ENCODE measurements at regions not wholly inside any gene's neighbourhood (a gene's known extent, or its start where the extent isn't known, plus 50 kb on each side); places are given as distances from the start of the nearest gene placed in this dataset.

GRCh38 chr7:35467456-35467978 is 213.6 kb upstream of the TBX20 start:
- Histone ChIP-seq H3K4me1 (no peaks in the 10 kb centered on the region), H3K27me3 (no peaks in the 10 kb centered on the region), H3K4me3 (no peak overlapping the region), H3K9me3 (no peaks in the 10 kb centered on the region), H3K27ac (no peak overlapping the region), H3K36me3 (ENCODE audit: low read depth, missing control alignments) (no peaks in the 10 kb centered on the region)
- WGBS, 2 donors: 50 to 70% methylated on average over 2 to 3 of the region's 3 CpGs
- no peak for DNase-seq
- intact Hi-C loops (cut with DNase I; ENCODE audit: low total_unique reads): no loop called here
- TF ChIP-seq, protein P1, sequence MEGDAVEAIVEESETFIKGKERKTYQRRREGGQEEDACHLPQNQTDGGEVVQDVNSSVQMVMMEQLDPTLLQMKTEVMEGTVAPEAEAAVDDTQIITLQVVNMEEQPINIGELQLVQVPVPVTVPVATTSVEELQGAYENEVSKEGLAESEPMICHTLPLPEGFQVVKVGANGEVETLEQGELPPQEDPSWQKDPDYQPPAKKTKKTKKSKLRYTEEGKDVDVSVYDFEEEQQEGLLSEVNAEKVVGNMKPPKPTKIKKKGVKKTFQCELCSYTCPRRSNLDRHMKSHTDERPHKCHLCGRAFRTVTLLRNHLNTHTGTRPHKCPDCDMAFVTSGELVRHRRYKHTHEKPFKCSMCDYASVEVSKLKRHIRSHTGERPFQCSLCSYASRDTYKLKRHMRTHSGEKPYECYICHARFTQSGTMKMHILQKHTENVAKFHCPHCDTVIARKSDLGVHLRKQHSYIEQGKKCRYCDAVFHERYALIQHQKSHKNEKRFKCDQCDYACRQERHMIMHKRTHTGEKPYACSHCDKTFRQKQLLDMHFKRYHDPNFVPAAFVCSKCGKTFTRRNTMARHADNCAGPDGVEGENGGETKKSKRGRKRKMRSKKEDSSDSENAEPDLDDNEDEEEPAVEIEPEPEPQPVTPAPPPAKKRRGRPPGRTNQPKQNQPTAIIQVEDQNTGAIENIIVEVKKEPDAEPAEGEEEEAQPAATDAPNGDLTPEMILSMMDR (IDR thresholded peaks at IDR 0.05): no peak
- no peak for TF ChIP-seq POLR2A (IDR thresholded peaks at IDR 0.05)

GRCh38 chr7:35465791-35466336 is 212.0 kb upstream of the TBX20 start:
- Histone ChIP-seq H3K27me3 (no peaks in the 10 kb centered on the region), H3K27ac (no peak overlapping the region), H3K4me3 (no peak overlapping the region), H3K4me1 (no peaks in the 10 kb centered on the region), H3K9me3 (no peaks in the 10 kb centered on the region), H3K36me3 (ENCODE audit: low read depth, missing control alignments) (no peaks in the 10 kb centered on the region)
- 17 to 24% methylated on average over 17 to 18 of the region's 18 CpGs for WGBS, 2 donors
- TF ChIP-seq, protein P1 (IDR thresholded peaks at IDR 0.05): no peak
- no peak for TF ChIP-seq POLR2A (IDR thresholded peaks at IDR 0.05)
- intact Hi-C loops (cut with DNase I; ENCODE audit: low total_unique reads): no loop called here
- DNase-seq: no peak

DNA sequence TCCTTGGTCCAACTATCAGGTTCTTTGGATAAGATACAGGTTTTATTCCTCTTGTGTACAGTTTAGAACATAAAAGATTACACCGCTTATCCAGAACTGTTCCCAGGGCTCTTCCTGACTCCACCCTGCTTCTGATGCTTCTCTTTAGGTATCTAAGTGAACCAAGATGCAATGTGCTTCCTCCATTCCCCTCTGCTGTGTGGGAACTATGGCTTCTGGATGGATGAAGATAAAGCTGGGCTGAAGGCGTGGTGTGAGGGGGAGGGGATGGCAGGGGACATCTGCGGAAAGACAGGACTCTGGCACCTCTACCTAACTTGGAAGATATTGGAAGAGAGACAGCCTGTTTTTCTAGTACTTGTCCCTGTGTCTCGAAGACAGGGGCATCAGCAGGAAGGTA is 209.9 kb upstream of the TBX20 start:
- Histone ChIP-seq H3K4me1 (no peaks in the 10 kb centered on the region), H3K27me3 (no peaks in the 10 kb centered on the region), H3K27ac (no peak overlapping the region), H3K9me3 (no peaks in the 10 kb centered on the region), H3K36me3 (ENCODE audit: low read depth, missing control alignments) (no peaks in the 10 kb centered on the region), H3K4me3 (no peak overlapping the region)
- WGBS, 2 donors: 68 to 81% methylated on average over 4 of the region's 4 CpGs
- TF ChIP-seq, protein P1 (IDR thresholded peaks at IDR 0.05): no peak
- no peak for TF ChIP-seq POLR2A (IDR thresholded peaks at IDR 0.05)
- intact Hi-C loops (cut with DNase I; ENCODE audit: low total_unique reads): no loop called here
- no peak for DNase-seq

DNA sequence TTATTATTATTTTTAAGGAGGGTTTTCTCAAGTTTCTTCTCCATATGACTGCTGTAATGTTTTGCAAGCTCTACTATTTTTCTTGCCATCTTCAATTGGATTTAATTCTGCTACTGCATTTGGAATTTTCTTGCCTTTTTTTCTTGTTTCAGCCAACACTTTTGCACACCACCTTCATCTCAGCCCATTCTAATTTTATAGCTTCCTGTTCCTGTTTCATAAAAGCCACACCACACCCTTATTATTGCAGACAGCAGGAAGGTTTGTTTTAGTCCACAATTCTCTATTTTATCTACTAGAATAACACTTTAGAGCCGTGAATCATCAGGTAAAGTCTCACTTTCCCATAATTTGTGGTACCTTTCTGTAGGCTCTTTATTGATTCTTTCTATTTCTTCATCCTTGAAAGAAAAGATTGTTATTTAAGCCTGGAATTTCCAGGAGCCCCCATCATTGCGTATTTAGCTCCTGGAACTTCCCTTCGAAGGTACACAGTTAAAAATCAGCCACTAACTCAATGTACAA is 209.3 kb upstream of the TBX20 start:
- no peaks in the 10 kb centered on the region for H3K9me3 ChIP-seq
- intact Hi-C loops (cut with DNase I; ENCODE audit: low total_unique reads): no loop called here
- no peaks in the 10 kb centered on the region for H3K27me3 ChIP-seq
- TF ChIP-seq, protein P1 (IDR thresholded peaks at IDR 0.05): no peak
- TF ChIP-seq POLR2A (IDR thresholded peaks at IDR 0.05): no peak
- 84 to 87% methylated on average over 3 of the region's 3 CpGs for WGBS, 2 donors
- no peak overlapping the region for H3K27ac ChIP-seq
- no peaks in the 10 kb centered on the region for H3K4me1 ChIP-seq
- DNase-seq: no peak
- H3K36me3 ChIP-seq (ENCODE audit: low read depth, missing control alignments): no peaks in the 10 kb centered on the region
- no peak overlapping the region for H3K4me3 ChIP-seq
